ENCODE measurements at regions not wholly inside any gene's neighbourhood (a gene's known extent, or its start where the extent isn't known, plus 50 kb on each side); places are given as distances from the start of the nearest gene placed in this dataset.

GRCh38 chr9:81256368-81256767, 433.0 kb downstream of the TLE1 start:
- DNase-seq (ENCODE audit: low read depth) = no peak

DNA sequence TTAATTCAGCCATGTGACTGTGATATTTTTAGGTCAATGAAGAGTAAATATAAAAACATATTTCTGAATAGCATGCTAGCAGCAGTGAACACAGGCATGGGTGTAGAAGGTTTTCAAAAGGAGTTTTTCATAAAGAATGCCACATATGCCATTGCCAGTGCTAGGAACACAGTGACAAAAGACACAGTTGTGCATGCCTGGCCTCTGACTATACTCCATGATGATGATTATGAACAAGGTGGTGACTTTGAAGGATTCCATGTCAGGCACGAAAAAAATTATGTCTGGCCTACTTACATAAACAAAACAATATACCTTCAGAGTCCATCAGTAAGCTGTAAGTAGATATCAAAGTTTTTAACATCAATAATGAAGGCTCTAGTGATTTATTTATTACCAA, 438.7 kb downstream of the TLE1 start:
- DNase-seq (ENCODE audit: low read depth) = no peak

GRCh38 chr9:81250041-81250440, 439.3 kb downstream of the TLE1 start:
- DNase-seq (ENCODE audit: low read depth) = no peak

- DNase-seq (ENCODE audit: low read depth) = no peak
Observed at GRCh38 chr9:81245254-81245956, 443.9 kb downstream of the TLE1 start.

GRCh38 chr9:81244631-81245030, 444.7 kb downstream of the TLE1 start:
- no peak for DNase-seq (ENCODE audit: low read depth)

DNA sequence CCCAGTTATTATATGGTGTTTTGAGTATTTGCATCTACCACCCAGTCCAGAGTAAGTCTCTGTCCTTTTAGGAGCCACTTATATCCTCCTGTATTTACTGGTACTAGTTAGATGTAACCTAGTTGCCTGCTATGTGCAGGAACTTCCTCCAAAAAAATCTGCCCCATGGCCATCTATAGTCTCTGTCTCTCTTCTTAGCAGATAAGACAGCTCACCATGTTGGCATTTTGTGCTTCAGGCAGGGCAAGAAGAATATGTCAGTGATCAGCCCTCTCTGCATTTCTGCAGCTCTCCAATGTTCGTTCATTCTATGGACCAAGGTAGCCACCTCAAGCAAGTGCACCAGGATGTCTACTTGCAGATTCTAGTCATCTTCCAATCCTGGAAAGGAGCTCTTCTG, 446.5 kb downstream of the TLE1 start:
- no peak for DNase-seq (ENCODE audit: low read depth)

DNA sequence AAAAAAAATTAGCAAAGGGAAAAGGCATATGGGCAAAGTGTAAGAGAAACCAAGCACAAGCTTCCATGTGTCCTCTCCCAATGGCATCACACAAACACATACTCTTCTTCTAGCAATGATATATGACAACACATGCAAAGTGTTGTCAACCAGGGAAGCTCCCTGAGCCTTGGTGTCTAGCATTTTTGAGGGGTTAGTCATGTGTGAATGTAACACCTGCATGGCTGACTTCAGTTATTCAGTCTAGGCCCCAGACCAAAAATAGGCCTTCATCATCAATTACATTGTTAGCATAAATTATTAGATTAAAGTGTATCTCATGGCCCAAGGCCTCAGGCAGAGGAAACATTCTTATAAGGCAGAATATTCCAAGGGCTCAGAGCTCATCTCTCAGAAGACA, 450.0 kb downstream of the TLE1 start:
- DNase-seq (ENCODE audit: low read depth) = no peak

- no peak for DNase-seq (ENCODE audit: low read depth)
Observed at GRCh38 chr9:81237565-81238231, 451.6 kb downstream of the TLE1 start.

DNA sequence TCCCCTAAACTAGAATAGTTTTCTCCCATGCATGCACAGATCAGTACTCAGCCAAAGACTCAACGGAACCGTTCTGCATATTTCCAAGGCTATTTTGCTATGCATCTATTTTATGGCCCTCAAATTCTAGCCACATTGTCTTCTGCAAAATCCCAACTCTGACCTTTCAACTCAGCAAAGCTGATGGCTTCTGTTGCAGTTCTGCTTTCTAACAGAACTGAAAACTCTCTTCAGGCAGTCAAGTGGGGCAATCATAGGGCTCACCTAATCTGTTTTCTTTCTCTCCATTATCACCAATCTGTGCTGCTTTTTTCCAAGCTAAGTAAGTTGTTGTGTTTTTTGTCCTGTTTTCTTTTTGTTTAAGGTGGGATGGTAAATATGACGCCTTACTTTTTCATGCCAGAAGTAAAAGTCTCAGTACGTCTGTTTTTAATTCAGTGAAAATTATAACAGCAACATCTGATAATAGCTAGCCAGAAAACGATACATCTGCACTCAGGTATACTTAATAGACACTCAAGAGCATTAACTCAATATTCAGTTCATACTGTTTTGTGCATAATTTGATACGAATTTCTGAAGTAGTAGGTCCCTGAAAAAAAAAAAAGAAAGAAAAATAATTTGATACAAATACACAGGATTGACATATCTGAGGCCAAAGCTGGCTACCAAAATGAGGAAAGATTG, 454.3 kb downstream of the TLE1 start:
- no peak for DNase-seq (ENCODE audit: low read depth)

DNA sequence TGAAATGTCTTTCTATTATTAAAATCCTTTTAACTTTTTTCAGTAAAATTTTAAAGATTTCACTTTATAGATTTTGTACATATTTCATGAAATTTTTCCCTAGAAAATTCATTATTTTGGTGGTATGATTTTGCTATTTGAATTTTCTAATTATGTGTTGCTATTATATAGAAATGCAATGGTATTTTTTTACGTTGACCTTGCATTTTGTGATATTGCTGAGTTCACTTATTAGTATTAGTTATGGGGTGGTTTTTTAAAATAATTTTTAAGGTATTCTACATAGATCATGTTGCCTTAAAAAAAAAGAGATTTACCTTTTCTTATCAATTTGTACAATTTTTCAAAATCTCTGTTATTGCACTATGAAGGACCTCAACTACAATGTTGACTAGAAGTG, 458.3 kb downstream of the TLE1 start:
- DNase-seq (ENCODE audit: low read depth) = no peak

GRCh38 chr9:81227507-81228245, 461.7 kb downstream of the TLE1 start:
- no peak for DNase-seq (ENCODE audit: low read depth)

- no peak for DNase-seq (ENCODE audit: low read depth)
Observed at GRCh38 chr9:81225596-81225995, 463.8 kb downstream of the TLE1 start.

GRCh38 chr9:81224166-81225081, 464.9 kb downstream of the TLE1 start:
- no peak for DNase-seq (ENCODE audit: low read depth)

GRCh38 chr9:81214975-81215374, 474.4 kb downstream of the TLE1 start:
- no peak for DNase-seq (ENCODE audit: low read depth)

DNA sequence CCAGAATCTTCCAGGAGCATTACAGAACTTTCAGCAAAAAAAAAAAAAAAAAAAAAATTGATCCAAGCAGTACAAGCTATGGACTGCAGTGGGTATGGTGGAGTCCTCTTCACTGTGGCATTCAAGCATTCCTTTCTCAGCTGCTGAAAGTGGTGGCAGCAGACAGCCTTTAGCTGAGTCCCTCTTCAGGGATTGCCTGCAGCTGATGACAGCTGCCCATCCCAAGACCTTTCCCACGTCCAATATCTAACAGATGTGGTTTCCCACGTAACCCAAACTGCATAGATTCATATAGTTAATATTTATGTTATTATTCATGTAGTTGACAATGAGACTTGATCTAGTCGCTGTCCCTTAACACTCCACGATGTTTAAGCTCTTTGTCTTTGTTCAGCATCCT, 475.9 kb downstream of the TLE1 start:
- DNase-seq (ENCODE audit: low read depth) = no peak

- DNase-seq (ENCODE audit: low read depth) = no peak
Observed at GRCh38 chr9:81211741-81212140, 477.6 kb downstream of the TLE1 start.

DNA sequence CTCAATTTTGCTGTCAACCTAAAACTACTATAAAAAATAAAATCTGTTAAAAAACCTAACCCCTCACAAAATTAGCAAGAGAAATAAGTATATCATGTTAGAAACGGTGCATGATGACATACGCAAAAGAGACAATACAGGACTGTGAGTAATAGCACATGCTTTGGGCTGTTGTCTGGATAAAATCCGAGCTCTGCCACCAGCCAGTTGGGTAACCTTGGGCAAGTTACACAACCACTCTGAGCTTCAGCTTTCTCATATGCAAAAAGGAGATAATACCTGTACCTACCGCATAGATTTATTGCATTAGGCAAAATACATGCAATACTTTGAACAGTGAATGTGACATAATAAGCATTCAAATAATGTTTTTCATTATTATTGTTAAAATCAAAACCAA, 481.7 kb downstream of the TLE1 start:
- no peak for DNase-seq (ENCODE audit: low read depth)

- no peak for DNase-seq (ENCODE audit: low read depth)
Observed at GRCh38 chr9:81202292-81202691, 487.1 kb downstream of the TLE1 start.

DNA sequence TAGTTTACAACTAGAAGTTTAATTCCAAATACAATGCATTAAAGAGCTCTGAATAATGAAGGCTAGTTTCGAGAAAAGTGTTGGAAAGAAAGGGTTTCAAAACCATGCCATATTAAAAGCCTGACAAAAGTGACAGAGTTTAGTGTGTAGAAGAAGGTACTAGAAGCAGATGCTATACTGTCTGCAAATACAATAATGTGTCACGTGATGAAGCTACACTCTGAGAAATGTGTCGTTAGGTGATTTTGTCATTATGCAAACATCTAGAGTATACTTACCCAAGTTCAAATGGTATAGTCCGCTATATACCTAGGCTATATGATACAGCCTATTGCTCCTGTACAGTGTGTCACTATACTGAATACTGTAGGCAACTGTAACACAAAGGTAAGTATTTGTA, 494.1 kb downstream of the TLE1 start:
- DNase-seq (ENCODE audit: low read depth) = no peak

DNA sequence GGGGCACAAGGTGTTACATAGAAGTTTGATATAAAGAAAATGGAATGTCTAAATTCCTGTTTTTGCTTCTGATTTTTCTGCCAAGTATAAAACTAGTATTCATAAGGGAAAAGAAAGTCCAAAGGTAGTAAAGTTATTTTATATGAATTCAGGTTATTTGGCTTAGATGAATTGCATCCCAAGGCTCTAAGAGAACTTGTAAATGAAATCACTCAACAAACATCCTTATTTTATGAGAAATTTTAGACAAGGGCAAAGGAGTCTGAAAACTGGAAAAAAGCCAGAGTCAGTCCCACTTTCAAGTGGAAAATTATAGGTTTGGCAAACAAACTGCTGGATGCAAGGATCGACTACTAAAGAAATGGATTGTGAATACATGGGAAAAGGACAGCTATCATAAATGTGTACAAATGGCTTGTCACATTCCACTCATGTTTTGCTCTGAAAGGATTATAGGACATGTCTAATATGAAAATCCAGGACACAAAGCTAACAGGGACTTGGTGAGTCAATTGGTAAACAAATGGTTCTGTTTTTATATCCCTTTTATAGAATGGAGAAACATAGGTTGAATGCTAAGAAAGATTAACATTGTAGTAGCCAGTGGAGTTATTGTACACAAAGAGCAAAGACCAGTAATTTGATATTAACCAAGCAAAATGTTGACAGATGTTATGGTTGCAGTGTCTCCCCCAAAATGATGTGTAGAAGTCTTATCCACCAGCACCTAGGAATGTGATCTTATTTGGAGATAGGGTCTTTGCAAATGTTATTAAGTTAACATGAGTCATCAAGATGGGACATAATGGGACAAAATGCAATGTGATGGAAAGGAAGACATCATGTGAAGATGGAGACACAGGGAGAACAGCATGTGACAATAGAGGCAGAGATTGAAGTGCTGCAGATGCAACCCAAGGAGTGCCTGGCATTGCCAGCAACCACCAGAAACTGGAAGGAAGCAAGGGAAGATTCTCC, 495.7 kb downstream of the TLE1 start:
- DNase-seq (ENCODE audit: low read depth) = no peak

Measured in stimulated activated CD8-positive, alpha-beta memory T cell treated with anti-CD3 and anti-CD28 coated beads, Interleukin-15, amount 100 ng/mL, for 1 hour (primary cell).